Neural cell (in vitro differentiated cells): ENCODE measurements at regions not wholly inside any gene's neighbourhood (a gene's known extent, or its start where the extent isn't known, plus 50 kb on each side); places are given as distances from the start of the nearest gene placed in this dataset.

Source experiments
- H2AFZ ChIP-seq: fragments of 200-600, 300-800 bp; sonication (generic), shearing (Covaris generic); 2 replicates; pipeline ENCODE4 v1.6.0; 2014; ENCODE audit warnings: low read depth, mild to moderate bottlenecking, antibody characterized with exemption, low read length, moderate library complexity
- H3F3A ChIP-seq: fragments of 200-600 bp; shearing (Covaris generic); 2 replicates; pipeline ENCODE4 v1.6.1; 2016; ENCODE audit warnings: mild to moderate bottlenecking, moderate library complexity, mixed read lengths, antibody characterized with exemption, low read length; ENCODE audit not compliant: insufficient read depth, poor library complexity, severe bottlenecking
- H3K27ac ChIP-seq: fragments of 200-600, 300-800 bp; sonication (generic), shearing (Covaris generic); 2 replicates; pipeline ENCODE4 v1.5.1; 2014; ENCODE audit warnings: mild to moderate bottlenecking, low read length, moderate library complexity
- H3K27me3 ChIP-seq: fragments of 300-800, 200-600 bp; sonication (generic), shearing (Covaris generic); 2 replicates; pipeline ENCODE4 v1.6.0; 2014; ENCODE audit warnings: mild to moderate bottlenecking, low read depth, low read length, moderate library complexity; ENCODE audit not compliant: insufficient read depth
- H3K36me3 ChIP-seq: fragments of 300-800, 200-600 bp; sonication (generic), shearing (Covaris generic); 2 replicates; pipeline ENCODE4 v1.5.1; 2014; ENCODE audit warnings: mild to moderate bottlenecking, antibody characterized with exemption, low read length, moderate library complexity; ENCODE audit not compliant: insufficient read depth
- H3K4me2 ChIP-seq: fragments of 300-800, 200-600 bp; sonication (generic), shearing (Covaris generic); 2 replicates; pipeline ENCODE4 v1.6.0; 2014; ENCODE audit warnings: mild to moderate bottlenecking, low read length
- H3K4me3 ChIP-seq: fragments of 300-800, 200-600 bp; sonication (generic), shearing (Covaris generic); 2 replicates; pipeline ENCODE4 v1.5.1; 2014; ENCODE audit warnings: mild to moderate bottlenecking, low read length, moderate library complexity
- H3K79me2 ChIP-seq: fragments of 200-600 bp; shearing (Covaris generic); replicated peaks from 2 replicates; pipeline ENCODE4 v1.6.0; 2014; ENCODE audit warnings: mild to moderate bottlenecking, low read length, moderate library complexity; ENCODE audit not compliant: insufficient read depth
- H3K9ac ChIP-seq: fragments of 300-800, 200-600 bp; sonication (generic), shearing (Covaris generic); 2 replicates; pipeline ENCODE4 v1.6.1; 2016; ENCODE audit warnings: mild to moderate bottlenecking, low read length, mixed read lengths
- H3K9me2 ChIP-seq: fragments of 200-600 bp; shearing (Covaris generic); 2 replicates; pipeline ENCODE4 v1.6.1; 2016; ENCODE audit warnings: mild to moderate bottlenecking, low read length, mixed read lengths; ENCODE audit not compliant: insufficient read depth
- H3K9me3 ChIP-seq: fragments of 200-600, 300-800 bp; sonication (generic), shearing (Covaris generic); 2 replicates; pipeline ENCODE4 v1.6.1; 2016; ENCODE audit warnings: mild to moderate bottlenecking, mixed run types, low read length, moderate library complexity, mixed read lengths
- H4K20me1 ChIP-seq: fragments of 200-600 bp; shearing (Covaris generic); 2 replicates; pipeline ENCODE4 v1.6.1; 2016; ENCODE audit warnings: mild to moderate bottlenecking, mixed run types; ENCODE audit not compliant: insufficient read depth
- CTCF ChIP-seq: fragments of 450-650 bp; IDR thresholded peaks from 2 replicates; pipeline ENCODE4 v1.5.1; 2014; ENCODE audit warnings: antibody characterized with exemption, mild to moderate bottlenecking, moderate library complexity; ENCODE audit not compliant: poor library complexity, severe bottlenecking
- EP300 ChIP-seq: fragments of 450-650 bp; conservative IDR thresholded peaks from 2 replicates; pipeline ENCODE4 v1.6.1; 2014; ENCODE audit warnings: antibody characterized with exemption, mild to moderate bottlenecking, moderate library complexity; ENCODE audit not compliant: poor library complexity, severe bottlenecking
- EZH2 ChIP-seq: fragments of 200-600, 300-800 bp; shearing (Covaris generic), sonication (generic); IDR thresholded peaks from 2 replicates; pipeline ENCODE4 v1.6.1; 2014; ENCODE audit warnings: antibody characterized with exemption, low read length, borderline replicate concordance, mild to moderate bottlenecking; ENCODE audit not compliant: insufficient read depth, poor library complexity, severe bottlenecking
- MXI1 ChIP-seq: fragments of 450-650 bp; conservative IDR thresholded peaks from 2 replicates; pipeline ENCODE4 v1.6.1; 2014; ENCODE audit warnings: antibody characterized with exemption, mild to moderate bottlenecking; ENCODE audit not compliant: poor library complexity, severe bottlenecking
- POLR2AphosphoS5 ChIP-seq: IDR thresholded peaks from 2 replicates; pipeline ENCODE4 v1.6.1; 2012
- RAD21 ChIP-seq: fragments of 450-650 bp; conservative IDR thresholded peaks from 2 replicates; pipeline ENCODE4 v1.6.1; 2014; ENCODE audit warnings: antibody characterized with exemption, mild to moderate bottlenecking, moderate library complexity
- REST ChIP-seq: IDR thresholded peaks from 2 replicates; pipeline ENCODE4 v1.6.1; 2012; ENCODE audit warnings: borderline replicate concordance
- SMC3 ChIP-seq: fragments of 450-650 bp; conservative IDR thresholded peaks from 2 replicates; pipeline ENCODE4 v1.6.1; 2014; ENCODE audit warnings: antibody characterized with exemption, mild to moderate bottlenecking, moderate library complexity; ENCODE audit not compliant: poor library complexity
- TAF1 ChIP-seq: IDR thresholded peaks from 2 replicates; pipeline ENCODE4 v1.6.1; 2012; ENCODE audit warnings: low read depth

GRCh38 chr13:99034333-99035085, 56.6 kb upstream of the DOCK9 start:
- H3K9me3 ChIP-seq, result no peaks in the 10 kb centered on the region

GRCh38 chr13:99035715-99036114, 57.9 kb upstream of the DOCK9 start:
- H4K20me1 ChIP-seq, result no peaks in the 10 kb centered on the region
- no peak overlapping the region for H3K27ac ChIP-seq
- no peaks in the 10 kb centered on the region for H3K36me3 ChIP-seq
- H2AFZ ChIP-seq, result no peak overlapping the region
- H3F3A ChIP-seq, result no peaks in the 10 kb centered on the region
- no peak overlapping the region for H3K9ac ChIP-seq
- no peaks in the 10 kb centered on the region for H3K9me2 ChIP-seq
- H3K9me3 ChIP-seq, result no peaks in the 10 kb centered on the region
- no peaks in the 10 kb centered on the region for H3K79me2 ChIP-seq
- H3K4me3 ChIP-seq, result no peak overlapping the region
- no peak overlapping the region for H3K4me2 ChIP-seq
- no peaks in the 10 kb centered on the region for H3K27me3 ChIP-seq
- TF ChIP-seq RAD21 (no peak), EZH2 (no peak), TAF1 (no peak), POLR2AphosphoS5 (no peak), EP300 (no peak), MXI1 (no peak), REST (no peak), SMC3 (no peak)

More at GRCh38 chr13:99034333-99035085, 56.6 kb upstream of the DOCK9 start:
- Histone ChIP-seq H3F3A (no peaks in the 10 kb centered on the region), H3K36me3 (no peaks in the 10 kb centered on the region), H2AFZ (no peak overlapping the region), H4K20me1 (no peaks in the 10 kb centered on the region), H3K9ac (no peak overlapping the region), H3K4me2 (no peak overlapping the region), H3K79me2 (no peaks in the 10 kb centered on the region), H3K27me3 (no peaks in the 10 kb centered on the region), H3K27ac (no peak overlapping the region), H3K4me3 (no peak overlapping the region), H3K9me2 (no peaks in the 10 kb centered on the region)
- no peak for TF ChIP-seq RAD21
- TF ChIP-seq SMC3, result no peak
- no peak for TF ChIP-seq POLR2AphosphoS5
- TF ChIP-seq CTCF, result no peak
- no peak for TF ChIP-seq REST
- TF ChIP-seq TAF1, result no peak
- TF ChIP-seq EZH2, result no peak
- no peak for TF ChIP-seq MXI1
- TF ChIP-seq EP300, result no peak
